Tibial nerve (tissue), 4 donors: ENCODE measurements at regions not wholly inside any gene's neighbourhood (a gene's known extent, or its start where the extent isn't known, plus 50 kb on each side); places are given as distances from the start of the nearest gene placed in this dataset.

Experiments used
- DNase-seq, 2 donors: peaks; one replicate each; pipeline ENCODE4 v3.0.0-alpha.2; 2019; ENCODE audit warnings: low spot score in 2 of 2
- H3K27ac ChIP-seq, 4 donors: fragments of 200-600 bp; sonication (generic) in 3 of 4; one replicate each; pipeline ENCODE4 v1.5.1; 2017 to 2019; ENCODE audit warnings: mild to moderate bottlenecking in 1 of 4
- H3K27me3 ChIP-seq, 2 donors: fragments of 200-600 bp; sonication (generic) in 1 of 2; one replicate each; pipeline versions ENCODE4 v1.5.1 to v1.6.0; 2017 to 2019
- H3K36me3 ChIP-seq, 3 donors: fragments of 200-600 bp; sonication (generic); one replicate each; pipeline ENCODE4 v1.5.1; 2018 to 2019
- H3K4me1 ChIP-seq, 4 donors: fragments of 200-600 bp; sonication (generic) in 3 of 4; one replicate each; pipeline ENCODE4 v1.5.1; 2017 to 2019
- H3K4me3 ChIP-seq, 4 donors: fragments of 200-600 bp; sonication (generic) in 3 of 4; one replicate each; pipeline ENCODE4 v1.5.1; 2017 to 2019; ENCODE audit warnings: mild to moderate bottlenecking in 1 of 4, moderate library complexity in 1 of 4
- H3K9me3 ChIP-seq, 4 donors: fragments of 200-600 bp; sonication (generic) in 3 of 4; one replicate each; pipeline ENCODE4 v1.5.1; 2017 to 2019
- EP300 ChIP-seq, 2 donors: sonication (generic); formaldehyde crosslinking; IDR thresholded peaks; one replicate each; pipeline ENCODE4 v1.6.1; 2017; ENCODE audit warnings: antibody characterized with exemption in 2 of 2, mild to moderate bottlenecking in 1 of 2
- POLR2A ChIP-seq, 2 donors: fragments of 450-650 bp; IDR thresholded peaks; one replicate each; pipeline ENCODE4 v1.6.1; 2017; ENCODE audit warnings: antibody characterized with exemption in 2 of 2, mild to moderate bottlenecking in 2 of 2, moderate library complexity in 2 of 2
- WGBS, 2 donors: methylation state at CpG; one replicate each; pipeline ENCODE4 v1.1.5; 2018; 5-methylcytosine and 5-hydroxymethylcytosine counted together
- TF ChIP-seq, protein P1 (sequence below), 5 experiments: fragments of 200-600 bp in 3 of 5; fragments of 450-650 bp in 2 of 5; sonication (generic) in 3 of 5; IDR thresholded peaks; one replicate each; pipeline ENCODE4 v1.5.1; 2016 to 2019; ENCODE audit warnings: antibody characterized with exemption in 5 of 5, mild to moderate bottlenecking in 3 of 5, moderate library complexity in 2 of 5

DNA sequence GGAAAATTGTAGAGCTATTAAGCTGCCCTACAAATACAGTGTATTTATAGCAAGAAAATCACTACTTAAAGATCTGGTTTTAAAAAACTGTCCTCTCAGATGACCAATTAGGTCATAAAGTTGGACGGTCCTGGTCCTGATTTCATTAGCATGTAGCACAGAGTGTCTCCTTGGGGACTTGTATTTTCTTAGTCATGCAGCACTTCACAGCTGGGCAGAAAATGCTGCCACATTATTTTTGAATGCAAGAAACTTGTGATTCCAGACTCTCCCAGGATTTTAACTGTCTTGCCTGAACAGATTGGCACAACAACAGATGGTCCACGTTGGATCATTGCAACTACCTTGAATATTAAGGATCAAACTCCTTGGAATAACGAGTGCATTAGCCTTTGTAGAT lies 348.1 kb upstream of the SGCD start:
- H3K27me3 ChIP-seq: no peaks in the 10 kb centered on the region
- WGBS, 2 donors: 61 to 63% methylated on average over 3 of the region's 3 CpGs

DNA sequence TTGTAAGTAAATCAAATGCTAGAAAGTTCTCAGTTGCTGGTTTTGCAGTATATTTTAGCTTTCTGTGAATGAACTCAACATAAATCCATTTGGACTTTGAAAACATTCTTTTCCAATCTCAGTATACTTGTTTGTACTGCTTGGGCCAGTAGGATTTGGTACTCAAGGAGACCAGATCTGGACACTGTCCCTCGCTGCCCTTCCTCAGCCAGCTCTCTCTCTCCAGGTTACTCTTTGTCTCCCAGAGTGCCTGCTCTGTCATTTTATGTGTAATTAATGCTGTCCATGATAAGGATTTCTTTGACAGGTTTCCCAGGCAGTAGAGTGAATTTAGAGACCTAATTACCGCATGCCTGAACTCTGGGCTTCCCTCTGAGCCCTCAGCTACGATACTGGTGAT lies 344.6 kb upstream of the SGCD start:
- no peak overlapping the region for H3K27ac ChIP-seq
- H3K27me3 ChIP-seq: no peaks in the 10 kb centered on the region
- WGBS, 2 donors: 68 to 74% methylated on average over 3 of the region's 3 CpGs
- TF ChIP-seq EP300 (IDR thresholded peaks at IDR 0.05) (no peak), POLR2A (IDR thresholded peaks at IDR 0.05) (no peak)
- TF ChIP-seq, protein P1, sequence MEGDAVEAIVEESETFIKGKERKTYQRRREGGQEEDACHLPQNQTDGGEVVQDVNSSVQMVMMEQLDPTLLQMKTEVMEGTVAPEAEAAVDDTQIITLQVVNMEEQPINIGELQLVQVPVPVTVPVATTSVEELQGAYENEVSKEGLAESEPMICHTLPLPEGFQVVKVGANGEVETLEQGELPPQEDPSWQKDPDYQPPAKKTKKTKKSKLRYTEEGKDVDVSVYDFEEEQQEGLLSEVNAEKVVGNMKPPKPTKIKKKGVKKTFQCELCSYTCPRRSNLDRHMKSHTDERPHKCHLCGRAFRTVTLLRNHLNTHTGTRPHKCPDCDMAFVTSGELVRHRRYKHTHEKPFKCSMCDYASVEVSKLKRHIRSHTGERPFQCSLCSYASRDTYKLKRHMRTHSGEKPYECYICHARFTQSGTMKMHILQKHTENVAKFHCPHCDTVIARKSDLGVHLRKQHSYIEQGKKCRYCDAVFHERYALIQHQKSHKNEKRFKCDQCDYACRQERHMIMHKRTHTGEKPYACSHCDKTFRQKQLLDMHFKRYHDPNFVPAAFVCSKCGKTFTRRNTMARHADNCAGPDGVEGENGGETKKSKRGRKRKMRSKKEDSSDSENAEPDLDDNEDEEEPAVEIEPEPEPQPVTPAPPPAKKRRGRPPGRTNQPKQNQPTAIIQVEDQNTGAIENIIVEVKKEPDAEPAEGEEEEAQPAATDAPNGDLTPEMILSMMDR (IDR thresholded peaks at IDR 0.05): no peak
- H3K4me1 ChIP-seq: no peaks in the 10 kb centered on the region
- H3K4me3 ChIP-seq: no peak overlapping the region
- no peak for DNase-seq
- H3K36me3 ChIP-seq: no peaks in the 10 kb centered on the region
- H3K9me3 ChIP-seq: no peaks in the 10 kb centered on the region

More for the DNA sequence above, 348.1 kb upstream of the SGCD start:
- Histone ChIP-seq H3K36me3 (no peaks in the 10 kb centered on the region), H3K27ac (no peak overlapping the region), H3K9me3 (no peaks in the 10 kb centered on the region), H3K4me3 (no peak overlapping the region), H3K4me1 (no peaks in the 10 kb centered on the region)
- TF ChIP-seq POLR2A (IDR thresholded peaks at IDR 0.05): no peak
- TF ChIP-seq, protein P1 (IDR thresholded peaks at IDR 0.05): no peak
- TF ChIP-seq EP300 (IDR thresholded peaks at IDR 0.05): no peak
- DNase-seq: no peak

DNA sequence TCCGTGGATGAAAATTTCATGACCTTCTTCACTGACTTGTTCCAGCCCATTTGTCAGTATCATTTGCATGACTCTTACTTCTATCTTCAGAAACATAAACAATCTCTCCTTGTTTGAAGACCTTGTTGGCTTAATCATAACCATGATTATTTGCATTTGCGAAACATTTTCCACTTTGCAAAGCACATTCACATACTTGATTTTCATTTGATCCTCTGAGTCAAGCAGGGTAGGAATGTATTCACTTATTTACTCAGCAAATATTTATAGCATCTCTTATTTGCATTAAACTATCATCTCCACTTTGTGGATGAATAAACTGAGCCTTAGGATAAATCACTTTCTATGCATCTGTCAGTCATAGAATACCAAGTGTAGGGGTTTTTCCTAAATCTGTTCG lies 343.0 kb upstream of the SGCD start:
- Histone ChIP-seq H3K4me1 (no peaks in the 10 kb centered on the region), H3K36me3 (no peaks in the 10 kb centered on the region), H3K4me3 (no peak overlapping the region), H3K27ac (no peak overlapping the region), H3K9me3 (no peaks in the 10 kb centered on the region), H3K27me3 (no peaks in the 10 kb centered on the region)
- 84 to 86% methylated on average over 3 of the region's 3 CpGs for WGBS, 2 donors
- TF ChIP-seq, protein P1 (IDR thresholded peaks at IDR 0.05): no peak
- TF ChIP-seq EP300 (IDR thresholded peaks at IDR 0.05) (no peak), POLR2A (IDR thresholded peaks at IDR 0.05) (no peak)
- DNase-seq: no peak

DNA sequence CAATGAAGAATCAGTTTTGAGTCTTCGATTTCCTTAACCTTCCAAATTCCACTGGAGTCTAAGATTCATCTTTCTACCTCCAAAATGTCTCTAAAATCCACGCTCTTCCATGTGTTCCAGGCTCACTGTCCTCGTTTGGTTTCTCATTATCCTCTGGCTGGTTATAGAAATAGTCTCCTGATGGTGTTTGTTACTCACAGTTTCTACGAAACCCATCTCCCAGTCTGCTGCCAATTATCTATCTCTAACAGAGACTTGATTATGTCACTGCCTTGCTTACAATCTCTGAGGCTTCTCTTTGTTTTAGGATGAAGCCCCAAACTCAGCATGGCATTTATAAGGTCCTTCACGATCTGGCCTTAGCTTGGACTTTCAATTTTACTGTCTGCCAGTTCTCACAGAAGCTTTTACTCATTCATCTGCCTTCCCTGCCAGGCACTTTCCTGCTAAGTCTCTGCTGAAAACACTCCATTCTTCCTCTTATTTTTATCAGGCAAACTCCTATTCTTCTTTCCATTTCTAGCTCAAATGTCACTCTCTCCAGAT lies 339.6 kb upstream of the SGCD start:
- Histone ChIP-seq H3K4me3 (no peak overlapping the region), H3K4me1 (no peaks in the 10 kb centered on the region), H3K36me3 (no peaks in the 10 kb centered on the region), H3K27ac (no peak overlapping the region), H3K9me3 (no peaks in the 10 kb centered on the region), H3K27me3 (no peaks in the 10 kb centered on the region)
- WGBS, 2 donors: 66 to 72% methylated on average over 5 of the region's 5 CpGs
- TF ChIP-seq, protein P1 (IDR thresholded peaks at IDR 0.05): no peak
- no peak for TF ChIP-seq POLR2A (IDR thresholded peaks at IDR 0.05)
- DNase-seq: no peak

DNA sequence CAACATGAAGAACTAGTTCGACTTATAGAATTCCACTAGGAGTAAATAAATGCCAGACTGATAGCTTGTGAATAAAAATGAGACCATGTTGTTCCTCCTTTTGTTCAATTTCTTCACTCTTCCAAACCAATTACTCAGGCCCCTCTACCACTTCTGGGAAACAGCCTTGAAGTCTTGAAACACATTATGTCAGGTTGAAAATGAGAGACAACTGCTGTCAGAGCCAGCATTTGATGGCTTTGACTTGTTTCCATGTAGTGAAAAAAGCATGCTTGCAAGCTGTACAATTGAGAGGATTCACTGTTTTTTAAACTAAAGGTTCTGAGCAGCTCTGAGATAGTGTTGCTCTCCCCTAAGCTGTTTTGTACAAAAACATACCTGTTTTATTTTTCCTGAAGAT lies 337.1 kb upstream of the SGCD start:
- no peak overlapping the region for H3K4me3 ChIP-seq
- H3K27ac ChIP-seq: no peak overlapping the region
- H3K27me3 ChIP-seq: no peaks in the 10 kb centered on the region
- DNase-seq: no peak
- TF ChIP-seq POLR2A (IDR thresholded peaks at IDR 0.05): no peak
- TF ChIP-seq, protein P1 (IDR thresholded peaks at IDR 0.05): no peak
- no peak for TF ChIP-seq EP300 (IDR thresholded peaks at IDR 0.05)
- H3K4me1 ChIP-seq: no peaks in the 10 kb centered on the region
- no peaks in the 10 kb centered on the region for H3K36me3 ChIP-seq
- 79 to 93% methylated on average over 1 of the region's 1 CpG for WGBS, 2 donors
- no peaks in the 10 kb centered on the region for H3K9me3 ChIP-seq
